Common myeloid progenitor, CD34-positive (primary cell): ENCODE measurements at regions not wholly inside any gene's neighbourhood (a gene's known extent, or its start where the extent isn't known, plus 50 kb on each side); places are given as distances from the start of the nearest gene placed in this dataset.
A peak's percentile ranks its signal among the peaks of the same experiment; 100 is the strongest.

Experiments
- CTCF ChIA-PET: fragments of 350-600 bp; sonication (Branson Sonifier 250); formaldehyde crosslinking; loops from one replicate; lab custom pipeline; 2021; ENCODE audit warnings: antibody characterized with exemption; lab: Charles Lee
- POLR2A ChIA-PET: fragments of 350-600 bp; sonication (Branson Sonifier 250); formaldehyde crosslinking; loops from one replicate; lab custom pipeline; 2021; ENCODE audit warnings: antibody characterized with exemption; lab: Charles Lee
- DNase-seq, 3 donors: peaks; one replicate each; pipeline versions ENCODE4 v3.0.0 to v3.0.0-alpha.2; 2013
- H3K27ac ChIP-seq, 2 experiments: 1 replicate in 1 of 2; 2 replicates in 1 of 2; pipeline ENCODE4 v1.7.0; 2013; ENCODE audit warnings: inconsistent platforms in 2 of 2, low read length in 2 of 2, mild to moderate bottlenecking in 2 of 2, low read depth in 1 of 2, moderate library complexity in 1 of 2; ENCODE audit not compliant: severe bottlenecking in 2 of 2, insufficient read depth in 1 of 2, poor library complexity in 1 of 2
- H3K27me3 ChIP-seq, 5 experiments: replicated peaks in 2 of 5; 1 replicate in 3 of 5; 2 replicates in 2 of 5; pipeline versions ENCODE4 v1.6.1 to v1.7.0; 2013; ENCODE audit warnings: low read length in 4 of 5, mild to moderate bottlenecking in 2 of 5, moderate library complexity in 2 of 5, inconsistent platforms in 1 of 5; ENCODE audit not compliant: insufficient read depth in 5 of 5, control insufficient read depth in 4 of 5
- H3K36me3 ChIP-seq, 4 experiments: 1 replicate in 2 of 4; 2 replicates in 2 of 4; pipeline versions ENCODE4 v1.6.1 to v1.7.0; 2013; ENCODE audit warnings: low read length in 3 of 4, control low read depth in 1 of 4, mild to moderate bottlenecking in 1 of 4; ENCODE audit not compliant: control insufficient read depth in 4 of 4, insufficient read depth in 4 of 4
- H3K4me1 ChIP-seq, 4 experiments: 1 replicate in 3 of 4; 2 replicates in 1 of 4; pipeline versions ENCODE4 v1.6.1 to v1.7.1; 2013; ENCODE audit warnings: low read length in 3 of 4, mild to moderate bottlenecking in 3 of 4, control low read depth in 1 of 4, inconsistent platforms in 1 of 4, moderate library complexity in 1 of 4; ENCODE audit not compliant: control insufficient read depth in 4 of 4, insufficient read depth in 4 of 4; ENCODE audit errors: control extremely low read depth in 1 of 4
- H3K4me3 ChIP-seq, 7 experiments: 1 replicate in 4 of 7; 2 replicates in 3 of 7; pipeline versions ENCODE4 v1.5.1 to v1.7.0; 2013; ENCODE audit warnings: mild to moderate bottlenecking in 7 of 7, low read length in 6 of 7, moderate library complexity in 6 of 7, inconsistent platforms in 2 of 7, low read depth in 2 of 7, control low read depth in 1 of 7; ENCODE audit not compliant: insufficient read depth in 4 of 7, control insufficient read depth in 1 of 7; ENCODE audit errors: extremely low read depth in 1 of 7
- H3K9me3 ChIP-seq, 5 experiments: 1 replicate in 4 of 5; 2 replicates in 1 of 5; pipeline versions ENCODE4 v1.6.1 to v1.7.1; 2013; ENCODE audit warnings: low read length in 4 of 5, mild to moderate bottlenecking in 2 of 5, inconsistent platforms in 1 of 5, low read depth in 1 of 5, moderate library complexity in 1 of 5; ENCODE audit not compliant: control insufficient read depth in 4 of 5, insufficient read depth in 2 of 5; ENCODE audit errors: control extremely low read depth in 1 of 5
- WGBS: methylation state at CpG from one replicate; pipeline ENCODE4 v1.1.5; 2013; ENCODE audit not compliant: insufficient coverage; 5-methylcytosine and 5-hydroxymethylcytosine counted together

GRCh38 chr19:31940396-31940795 is 405.0 kb upstream of the ZNF507 start:
- ChIA-PET POLR2A (no interaction called here), CTCF (interaction anchor here (0.8 kb wide), 1 partner anchor 32 kb away, joined by 4 read pairs; no protein-coding TSS in a partner anchor)
- 86% methylated on average over 1 of the region's 2 CpGs for WGBS
- Histone ChIP-seq H3K36me3 (no peaks in the 10 kb centered on the region), H3K27me3 (no peaks in the 10 kb centered on the region), H3K9me3 (no peaks in the 10 kb centered on the region), H3K4me3 (no peak overlapping the region), H3K27ac (no peak overlapping the region), H3K4me1 (peaks cover 0 to 8% (median 6%) of the 10 kb centered on the region in 4 experiments)
- no peak for DNase-seq

GRCh38 chr19:31943191-31943661 is 402.2 kb upstream of the ZNF507 start:
- H3K4me1 ChIP-seq, result peaks cover 0 to 7% (median 5%) of the 10 kb centered on the region in 4 experiments
- H3K27ac ChIP-seq, result no peak overlapping the region
- no peaks in the 10 kb centered on the region for H3K27me3 ChIP-seq
- CTCF ChIA-PET, result interaction anchor here (0.6 kb wide), 1 partner anchor 56 kb away, joined by 3 read pairs; no protein-coding TSS in a partner anchor
- POLR2A ChIA-PET, result no interaction called here
- no peaks in the 10 kb centered on the region for H3K36me3 ChIP-seq
- H3K4me3 ChIP-seq, result no peak overlapping the region
- DNase-seq, result no peak
- 90% methylated on average over 9 of the region's 11 CpGs for WGBS
- no peaks in the 10 kb centered on the region for H3K9me3 ChIP-seq

- 93% methylated on average over 4 of the region's 11 CpGs for WGBS
- ChIA-PET CTCF (no interaction called here), POLR2A (no interaction called here)
These were observed 401.6 kb upstream of the ZNF507 start for GRCh38 chr19:31943778-31944177.

GRCh38 chr19:31944326-31944725 is 401.1 kb upstream of the ZNF507 start:
- DNase-seq, result no peak
- no peaks in the 10 kb centered on the region for H3K4me1 ChIP-seq
- no peaks in the 10 kb centered on the region for H3K27me3 ChIP-seq
- CTCF ChIA-PET, result no interaction called here
- no peak overlapping the region for H3K4me3 ChIP-seq
- H3K9me3 ChIP-seq, result no peaks in the 10 kb centered on the region
- WGBS, result 86% methylated on average over 2 of the region's 3 CpGs
- no peak overlapping the region for H3K27ac ChIP-seq
- POLR2A ChIA-PET, result no interaction called here
- H3K36me3 ChIP-seq, result no peaks in the 10 kb centered on the region

More at GRCh38 chr19:31943778-31944177, 401.6 kb upstream of the ZNF507 start:
- Histone ChIP-seq H3K36me3 (no peaks in the 10 kb centered on the region), H3K27ac (no peak overlapping the region), H3K27me3 (no peaks in the 10 kb centered on the region), H3K4me1 (peaks cover 0 to 2% (median under 1%) of the 10 kb centered on the region in 4 experiments), H3K9me3 (no peaks in the 10 kb centered on the region), H3K4me3 (no peak overlapping the region)
- no peak for DNase-seq

- Histone ChIP-seq H3K27ac (no peak overlapping the region), H3K4me3 (no peak overlapping the region), H3K27me3 (no peaks in the 10 kb centered on the region), H3K4me1 (no peaks in the 10 kb centered on the region), H3K36me3 (no peaks in the 10 kb centered on the region), H3K9me3 (no peaks in the 10 kb centered on the region)
- ChIA-PET POLR2A (no interaction called here), CTCF (no interaction called here)
- 84% methylated on average over 4 of the region's 4 CpGs for WGBS
- no peak for DNase-seq
These were observed 398.9 kb upstream of the ZNF507 start for GRCh38 chr19:31946491-31946890.

- over 99% methylated on average over 16 of the region's 17 CpGs for WGBS
- Histone ChIP-seq H3K4me1 (no peaks in the 10 kb centered on the region), H3K27me3 (no peaks in the 10 kb centered on the region), H3K36me3 (no peaks in the 10 kb centered on the region), H3K27ac (no peak overlapping the region), H3K4me3 (no peak overlapping the region), H3K9me3 (no peaks in the 10 kb centered on the region)
- no peak for DNase-seq
- CTCF ChIA-PET, result no interaction called here
- POLR2A ChIA-PET, result no interaction called here
These were observed 397.8 kb upstream of the ZNF507 start for GRCh38 chr19:31947436-31948115.

- ChIA-PET POLR2A (no interaction called here), CTCF (no interaction called here)
- no CpG with 5 or more reads among the region's 1 CpG for WGBS
- Histone ChIP-seq H3K4me3 (no peak overlapping the region), H3K36me3 (no peaks in the 10 kb centered on the region), H3K27me3 (peaks cover 0 to 4% (median 0%) of the 10 kb centered on the region in 5 experiments), H3K27ac (no peak overlapping the region), H3K9me3 (no peaks in the 10 kb centered on the region), H3K4me1 (no peaks in the 10 kb centered on the region)
- DNase-seq, result peak; percentile 13 to 49 (median 13)
These were observed 392.7 kb upstream of the ZNF507 start for GRCh38 chr19:31952693-31953092.
